ENCODE measurements at regions not wholly inside any gene's neighbourhood (a gene's known extent, or its start where the extent isn't known, plus 50 kb on each side); places are given as distances from the start of the nearest gene placed in this dataset.

DNA sequence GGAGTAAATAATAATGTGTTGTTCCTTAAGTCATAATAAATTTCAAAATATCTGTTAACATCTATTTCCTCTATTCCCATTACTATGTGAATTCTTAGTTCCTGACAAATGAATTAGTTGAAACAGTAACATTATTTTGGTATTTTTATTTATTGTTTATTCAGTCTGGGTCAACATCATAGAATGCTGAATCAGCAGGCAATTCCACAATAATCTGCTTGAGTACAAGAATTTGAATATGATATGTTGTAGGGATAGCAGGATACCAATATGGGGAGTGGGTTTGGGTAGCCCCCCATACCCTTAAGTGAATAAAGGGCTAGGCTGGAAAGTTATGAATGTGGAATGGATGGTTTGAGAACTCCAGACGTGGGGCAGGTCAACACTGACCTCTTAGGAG, 373.2 kb upstream of the CHD6 start:
- TF ChIP-seq, protein P1, sequence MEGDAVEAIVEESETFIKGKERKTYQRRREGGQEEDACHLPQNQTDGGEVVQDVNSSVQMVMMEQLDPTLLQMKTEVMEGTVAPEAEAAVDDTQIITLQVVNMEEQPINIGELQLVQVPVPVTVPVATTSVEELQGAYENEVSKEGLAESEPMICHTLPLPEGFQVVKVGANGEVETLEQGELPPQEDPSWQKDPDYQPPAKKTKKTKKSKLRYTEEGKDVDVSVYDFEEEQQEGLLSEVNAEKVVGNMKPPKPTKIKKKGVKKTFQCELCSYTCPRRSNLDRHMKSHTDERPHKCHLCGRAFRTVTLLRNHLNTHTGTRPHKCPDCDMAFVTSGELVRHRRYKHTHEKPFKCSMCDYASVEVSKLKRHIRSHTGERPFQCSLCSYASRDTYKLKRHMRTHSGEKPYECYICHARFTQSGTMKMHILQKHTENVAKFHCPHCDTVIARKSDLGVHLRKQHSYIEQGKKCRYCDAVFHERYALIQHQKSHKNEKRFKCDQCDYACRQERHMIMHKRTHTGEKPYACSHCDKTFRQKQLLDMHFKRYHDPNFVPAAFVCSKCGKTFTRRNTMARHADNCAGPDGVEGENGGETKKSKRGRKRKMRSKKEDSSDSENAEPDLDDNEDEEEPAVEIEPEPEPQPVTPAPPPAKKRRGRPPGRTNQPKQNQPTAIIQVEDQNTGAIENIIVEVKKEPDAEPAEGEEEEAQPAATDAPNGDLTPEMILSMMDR (IDR thresholded peaks at IDR 0.05), result no peak
- TF ChIP-seq ZFX (IDR thresholded peaks at IDR 0.05; ENCODE audit: borderline replicate concordance), result no peak

Data from 22Rv1 (cell line).